22Rv1 (cell line): ENCODE measurements at regions not wholly inside any gene's neighbourhood (a gene's known extent, or its start where the extent isn't known, plus 50 kb on each side); places are given as distances from the start of the nearest gene placed in this dataset.

Source experiments
- ZFX ChIP-seq: fragments of 450-650 bp; IDR thresholded peaks from 2 replicates; pipeline ENCODE4 v1.6.1; 2017; ENCODE audit warnings: antibody characterized with exemption, borderline replicate concordance
- TF ChIP-seq, protein P1 (sequence below): fragments of 450-650 bp; IDR thresholded peaks from 2 replicates; pipeline ENCODE4 v1.5.1; 2017; ENCODE audit warnings: mild to moderate bottlenecking

GRCh38 chr20:9935285-9935684 is 96.4 kb upstream of the PAK5 start:
- TF ChIP-seq, protein P1, sequence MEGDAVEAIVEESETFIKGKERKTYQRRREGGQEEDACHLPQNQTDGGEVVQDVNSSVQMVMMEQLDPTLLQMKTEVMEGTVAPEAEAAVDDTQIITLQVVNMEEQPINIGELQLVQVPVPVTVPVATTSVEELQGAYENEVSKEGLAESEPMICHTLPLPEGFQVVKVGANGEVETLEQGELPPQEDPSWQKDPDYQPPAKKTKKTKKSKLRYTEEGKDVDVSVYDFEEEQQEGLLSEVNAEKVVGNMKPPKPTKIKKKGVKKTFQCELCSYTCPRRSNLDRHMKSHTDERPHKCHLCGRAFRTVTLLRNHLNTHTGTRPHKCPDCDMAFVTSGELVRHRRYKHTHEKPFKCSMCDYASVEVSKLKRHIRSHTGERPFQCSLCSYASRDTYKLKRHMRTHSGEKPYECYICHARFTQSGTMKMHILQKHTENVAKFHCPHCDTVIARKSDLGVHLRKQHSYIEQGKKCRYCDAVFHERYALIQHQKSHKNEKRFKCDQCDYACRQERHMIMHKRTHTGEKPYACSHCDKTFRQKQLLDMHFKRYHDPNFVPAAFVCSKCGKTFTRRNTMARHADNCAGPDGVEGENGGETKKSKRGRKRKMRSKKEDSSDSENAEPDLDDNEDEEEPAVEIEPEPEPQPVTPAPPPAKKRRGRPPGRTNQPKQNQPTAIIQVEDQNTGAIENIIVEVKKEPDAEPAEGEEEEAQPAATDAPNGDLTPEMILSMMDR, result no peak
- TF ChIP-seq ZFX, result no peak
